H9 (cell line): ENCODE measurements at regions not wholly inside any gene's neighbourhood (a gene's known extent, or its start where the extent isn't known, plus 50 kb on each side); places are given as distances from the start of the nearest gene placed in this dataset.
A peak's percentile ranks its signal among the peaks of the same experiment; 100 is the strongest.

Source experiments
- DNase-seq: peaks from one replicate; pipeline ENCODE4 v3.0.0-alpha.2; 2017
- H2AFZ ChIP-seq: one replicate; pipeline ENCODE4 v1.6.1; 2013; ENCODE audit warnings: mild to moderate bottlenecking, low read length, control low read depth, moderate library complexity
- H2AK5ac ChIP-seq: 2 replicates; pipeline ENCODE4 v1.6.1; 2013; ENCODE audit warnings: low read length, control low read depth, mixed read lengths; ENCODE audit not compliant: insufficient read length
- H2BK120ac ChIP-seq: one replicate; pipeline ENCODE4 v1.6.1; 2013; ENCODE audit warnings: low read depth, mild to moderate bottlenecking, low read length, control low read depth, inconsistent platforms; ENCODE audit not compliant: poor library complexity, severe bottlenecking
- H2BK12ac ChIP-seq: 2 replicates; pipeline ENCODE4 v1.6.1; 2013; ENCODE audit warnings: low read length, control low read depth, mixed read lengths, low read depth; ENCODE audit not compliant: insufficient read length
- H2BK15ac ChIP-seq: 2 replicates; pipeline ENCODE4 v1.6.1; 2013; ENCODE audit warnings: low read depth, low read length, control low read depth
- H2BK20ac ChIP-seq: one replicate; pipeline ENCODE4 v1.6.1; 2013; ENCODE audit warnings: low read depth, mild to moderate bottlenecking, low read length, control low read depth, inconsistent platforms; ENCODE audit not compliant: poor library complexity, severe bottlenecking
- H2BK5ac ChIP-seq: 2 replicates; pipeline ENCODE4 v1.6.1; 2013; ENCODE audit warnings: low read length, control low read depth, mixed read lengths; ENCODE audit not compliant: insufficient read length
- H3K14ac ChIP-seq: 2 replicates; pipeline ENCODE4 v1.6.1; 2013; ENCODE audit warnings: low read length, control low read depth; ENCODE audit not compliant: insufficient read depth
- H3K18ac ChIP-seq: 2 replicates; pipeline ENCODE4 v1.6.1; 2013; ENCODE audit warnings: low read depth, mild to moderate bottlenecking, mixed read lengths, low read length, control low read depth; ENCODE audit not compliant: insufficient read length
- H3K23ac ChIP-seq: 2 replicates; pipeline ENCODE4 v1.6.1; 2013; ENCODE audit warnings: low read length, control low read depth, mixed read lengths, low read depth; ENCODE audit not compliant: insufficient read length
- H3K23me2 ChIP-seq: 2 replicates; pipeline ENCODE4 v1.6.1; 2013; ENCODE audit warnings: low read depth, mild to moderate bottlenecking, mixed read lengths, low read length, control low read depth; ENCODE audit not compliant: insufficient read length, poor library complexity, severe bottlenecking
- H3K27ac ChIP-seq: 2 replicates; pipeline ENCODE4 v1.5.1; 2013; ENCODE audit warnings: low read length, control low read depth, mixed read lengths, low read depth; ENCODE audit not compliant: insufficient read length
- H3K27me3 ChIP-seq: 2 replicates; pipeline ENCODE4 v1.6.1; 2013; ENCODE audit warnings: low read length, control low read depth, inconsistent platforms; ENCODE audit not compliant: insufficient read depth
- H3K4ac ChIP-seq: 2 replicates; pipeline ENCODE4 v1.6.1; 2013; ENCODE audit warnings: low read depth, mild to moderate bottlenecking, control low read depth, inconsistent platforms, low read length, moderate library complexity
- H3K4me1 ChIP-seq: 2 replicates; pipeline ENCODE4 v1.6.1; 2013; ENCODE audit warnings: low read length, control low read depth, inconsistent platforms; ENCODE audit not compliant: insufficient read depth
- H3K4me2 ChIP-seq: 2 replicates; pipeline ENCODE4 v1.6.1; 2013; ENCODE audit warnings: low read length, control low read depth, mixed read lengths; ENCODE audit not compliant: insufficient read length, insufficient read depth
- H3K56ac ChIP-seq: 2 replicates; pipeline ENCODE4 v1.6.1; 2013; ENCODE audit warnings: low read depth, mild to moderate bottlenecking, mixed read lengths, low read length, control low read depth; ENCODE audit not compliant: insufficient read length
- H3K79me1 ChIP-seq: 2 replicates; pipeline ENCODE4 v1.6.1; 2013; ENCODE audit warnings: low read depth, mild to moderate bottlenecking, moderate library complexity, low read length, control low read depth, inconsistent platforms; ENCODE audit not compliant: insufficient read depth, poor library complexity, severe bottlenecking
- H3K79me2 ChIP-seq: 2 replicates; pipeline ENCODE4 v1.6.1; 2013; ENCODE audit warnings: low read length, control low read depth, inconsistent platforms; ENCODE audit not compliant: insufficient read depth
- H3K9ac ChIP-seq: 2 replicates; pipeline ENCODE4 v1.6.1; 2013; ENCODE audit warnings: low read length, control low read depth, mixed read lengths; ENCODE audit not compliant: insufficient read length; ENCODE audit errors: extremely low read depth
- H3K9me3 ChIP-seq: one replicate; pipeline ENCODE4 v1.6.1; 2013; ENCODE audit warnings: low read depth, low read length, inconsistent platforms; ENCODE audit not compliant: control insufficient read depth
- H3T11ph ChIP-seq: one replicate; pipeline ENCODE4 v1.6.1; 2013; ENCODE audit warnings: mild to moderate bottlenecking, low read length, control low read depth, inconsistent platforms
- H4K20me1 ChIP-seq: one replicate; pipeline ENCODE4 v1.6.1; 2013; ENCODE audit not compliant: control insufficient read depth, insufficient read length, insufficient read depth
- H4K5ac ChIP-seq: 2 replicates; pipeline ENCODE4 v1.6.1; 2013; ENCODE audit warnings: low read depth, mild to moderate bottlenecking, mixed read lengths, low read length, control low read depth; ENCODE audit not compliant: insufficient read length
- H4K8ac ChIP-seq: replicated peaks from 2 replicates; pipeline ENCODE4 v1.6.1; 2013; ENCODE audit warnings: low read length, control low read depth, mixed read lengths, low read depth; ENCODE audit not compliant: insufficient read length
- H4K91ac ChIP-seq: 2 replicates; pipeline ENCODE4 v1.6.1; 2013; ENCODE audit warnings: low read depth, mild to moderate bottlenecking, moderate library complexity, mixed read lengths, low read length, control low read depth; ENCODE audit not compliant: insufficient read length
- H3K27ac Mint-ChIP-seq, 3 experiments: 2 replicates in 2 of 3; 3 replicates in 1 of 3; pipeline ENCODE4 v1.8.0; 2020 to 2021; ENCODE audit warnings: mixed read lengths in 3 of 3, mild to moderate bottlenecking in 1 of 3, moderate library complexity in 1 of 3
- H3K27me3 Mint-ChIP-seq: 2 replicates; pipeline ENCODE4 v1.8.0; 2021; ENCODE audit warnings: low read depth, mild to moderate bottlenecking, moderate library complexity, mixed read lengths
- H3K36me3 Mint-ChIP-seq, 3 experiments: 2 replicates in 2 of 3; 3 replicates in 1 of 3; pipeline ENCODE4 v1.8.0; 2020 to 2021; ENCODE audit warnings: low read depth in 3 of 3, mixed read lengths in 3 of 3; ENCODE audit not compliant: insufficient read depth in 1 of 3
- H3K4me1 Mint-ChIP-seq, 2 experiments: 2 replicates each; pipeline ENCODE4 v1.8.0; 2020; ENCODE audit warnings: mixed read lengths in 2 of 2
- H3K4me3 Mint-ChIP-seq, 2 experiments: 2 replicates in 1 of 2; 3 replicates in 1 of 2; pipeline ENCODE4 v1.8.0; 2020 to 2021; ENCODE audit warnings: mild to moderate bottlenecking in 2 of 2, mixed read lengths in 2 of 2, moderate library complexity in 1 of 2
- H3K9me3 Mint-ChIP-seq, 2 experiments: 2 replicates in 1 of 2; 3 replicates in 1 of 2; pipeline ENCODE4 v1.8.0; 2020; ENCODE audit warnings: mild to moderate bottlenecking in 2 of 2, mixed read lengths in 2 of 2, moderate library complexity in 1 of 2
- WGBS: extraction: QIAGEN DNeasy Blood & Tissue Kit; methylation state at CpG from one replicate; pipeline ENCODE4 v1.1.7; 2013; ENCODE audit warnings: missing lambda C conversion rate, low lambda C conversion rate, mixed read lengths; ENCODE audit not compliant: insufficient read length; ENCODE audit errors: extremely low coverage; 5-methylcytosine and 5-hydroxymethylcytosine counted together
- TF ChIP-seq, protein P1 (sequence below): fragments of 200-600 bp; sonication (generic); conservative IDR thresholded peaks from 3 replicates; pipeline ENCODE4 v1.8.0; 2021; ENCODE audit warnings: antibody characterized with exemption, mild to moderate bottlenecking

DNA sequence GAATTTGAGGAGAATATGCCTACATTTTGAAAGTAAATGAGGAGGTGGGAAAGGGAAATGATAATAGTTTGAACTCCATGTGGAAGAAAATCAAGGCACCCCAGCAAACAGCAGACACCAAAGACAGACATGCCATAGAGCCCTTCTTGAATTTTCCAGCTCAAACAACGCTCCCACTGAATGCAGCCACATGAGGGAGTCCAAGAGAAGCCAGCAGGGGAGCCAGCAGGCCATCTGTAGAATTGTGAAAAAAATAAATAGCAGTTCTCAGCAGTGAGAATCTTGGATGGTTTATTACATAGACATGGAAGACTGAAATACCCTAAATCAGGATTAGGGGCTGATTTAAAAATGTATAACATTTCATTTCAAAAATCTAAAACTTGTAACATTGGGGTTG lies 1567.3 kb upstream of the LRRTM3 start:
- no peak overlapping the region for H3K27ac ChIP-seq
- H3K27ac Mint-ChIP-seq, result no peak overlapping the region
- no peak overlapping the region for H2BK120ac ChIP-seq
- no peak overlapping the region for H4K91ac ChIP-seq
- H2BK5ac ChIP-seq, result no peak overlapping the region
- no peak overlapping the region for H3T11ph ChIP-seq
- H4K20me1 ChIP-seq, result no peaks in the 10 kb centered on the region
- H4K8ac ChIP-seq, result no peak overlapping the region
- TF ChIP-seq, protein P1, sequence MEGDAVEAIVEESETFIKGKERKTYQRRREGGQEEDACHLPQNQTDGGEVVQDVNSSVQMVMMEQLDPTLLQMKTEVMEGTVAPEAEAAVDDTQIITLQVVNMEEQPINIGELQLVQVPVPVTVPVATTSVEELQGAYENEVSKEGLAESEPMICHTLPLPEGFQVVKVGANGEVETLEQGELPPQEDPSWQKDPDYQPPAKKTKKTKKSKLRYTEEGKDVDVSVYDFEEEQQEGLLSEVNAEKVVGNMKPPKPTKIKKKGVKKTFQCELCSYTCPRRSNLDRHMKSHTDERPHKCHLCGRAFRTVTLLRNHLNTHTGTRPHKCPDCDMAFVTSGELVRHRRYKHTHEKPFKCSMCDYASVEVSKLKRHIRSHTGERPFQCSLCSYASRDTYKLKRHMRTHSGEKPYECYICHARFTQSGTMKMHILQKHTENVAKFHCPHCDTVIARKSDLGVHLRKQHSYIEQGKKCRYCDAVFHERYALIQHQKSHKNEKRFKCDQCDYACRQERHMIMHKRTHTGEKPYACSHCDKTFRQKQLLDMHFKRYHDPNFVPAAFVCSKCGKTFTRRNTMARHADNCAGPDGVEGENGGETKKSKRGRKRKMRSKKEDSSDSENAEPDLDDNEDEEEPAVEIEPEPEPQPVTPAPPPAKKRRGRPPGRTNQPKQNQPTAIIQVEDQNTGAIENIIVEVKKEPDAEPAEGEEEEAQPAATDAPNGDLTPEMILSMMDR, result peak; percentile 59; the same call in 2 of the 3 replicates
- H3K23ac ChIP-seq, result no peak overlapping the region
- WGBS, result no CpG with 5 or more reads among the region's 1 CpG
- no peak overlapping the region for H2AFZ ChIP-seq
- no peaks in the 10 kb centered on the region for H3K9me3 ChIP-seq
- H2BK12ac ChIP-seq, result no peak overlapping the region
- H3K27me3 Mint-ChIP-seq, result no peaks in the 10 kb centered on the region; the same call in 1 of the 2 replicates
- H3K4me1 ChIP-seq, result no peaks in the 10 kb centered on the region
- no peak overlapping the region for H3K4ac ChIP-seq
- H3K9me3 Mint-ChIP-seq, result no peaks in the 10 kb centered on the region; a peak in 1 of 5 replicates
- H3K36me3 Mint-ChIP-seq, result no peaks in the 10 kb centered on the region
- H3K14ac ChIP-seq, result no peak overlapping the region
- no peak overlapping the region for H4K5ac ChIP-seq
- H3K79me1 ChIP-seq, result no peaks in the 10 kb centered on the region
- no peak overlapping the region for H2AK5ac ChIP-seq
- peaks cover 3 to 9% of the 10 kb centered on the region in 2 experiments for H3K4me1 Mint-ChIP-seq
- no peak overlapping the region for H3K4me2 ChIP-seq
- H2BK15ac ChIP-seq, result no peak overlapping the region
- no peaks in the 10 kb centered on the region for H3K23me2 ChIP-seq
- H3K79me2 ChIP-seq, result 0 out of 2 replicates have a peak, but pooled peaks cover 3% of the 10 kb centered on the region
- no peaks in the 10 kb centered on the region for H3K27me3 ChIP-seq
- H3K4me3 Mint-ChIP-seq, result no peak overlapping the region
- no peak overlapping the region for H2BK20ac ChIP-seq
- H3K56ac ChIP-seq, result no peak overlapping the region
- no peak overlapping the region for H3K18ac ChIP-seq
- H3K9ac ChIP-seq, result no peak overlapping the region
- peak; percentile 46 for DNase-seq
